Lower leg skin (tissue), 3 donors: ENCODE measurements at regions not wholly inside any gene's neighbourhood (a gene's known extent, or its start where the extent isn't known, plus 50 kb on each side); places are given as distances from the start of the nearest gene placed in this dataset.

ENCODE experiments used
- POLR2A ChIP-seq, 2 donors: fragments of 450-650 bp; IDR thresholded peaks; one replicate each; pipeline ENCODE4 v1.6.1; 2016 to 2017; ENCODE audit warnings: antibody characterized with exemption in 2 of 2, mild to moderate bottlenecking in 1 of 2, moderate library complexity in 1 of 2
- TF ChIP-seq, protein P1 (sequence below), 3 donors: fragments of 450-650 bp; IDR thresholded peaks; one replicate each; pipeline ENCODE4 v1.5.1; 2016; ENCODE audit warnings: antibody characterized with exemption in 3 of 3, mild to moderate bottlenecking in 3 of 3, moderate library complexity in 2 of 3

DNA sequence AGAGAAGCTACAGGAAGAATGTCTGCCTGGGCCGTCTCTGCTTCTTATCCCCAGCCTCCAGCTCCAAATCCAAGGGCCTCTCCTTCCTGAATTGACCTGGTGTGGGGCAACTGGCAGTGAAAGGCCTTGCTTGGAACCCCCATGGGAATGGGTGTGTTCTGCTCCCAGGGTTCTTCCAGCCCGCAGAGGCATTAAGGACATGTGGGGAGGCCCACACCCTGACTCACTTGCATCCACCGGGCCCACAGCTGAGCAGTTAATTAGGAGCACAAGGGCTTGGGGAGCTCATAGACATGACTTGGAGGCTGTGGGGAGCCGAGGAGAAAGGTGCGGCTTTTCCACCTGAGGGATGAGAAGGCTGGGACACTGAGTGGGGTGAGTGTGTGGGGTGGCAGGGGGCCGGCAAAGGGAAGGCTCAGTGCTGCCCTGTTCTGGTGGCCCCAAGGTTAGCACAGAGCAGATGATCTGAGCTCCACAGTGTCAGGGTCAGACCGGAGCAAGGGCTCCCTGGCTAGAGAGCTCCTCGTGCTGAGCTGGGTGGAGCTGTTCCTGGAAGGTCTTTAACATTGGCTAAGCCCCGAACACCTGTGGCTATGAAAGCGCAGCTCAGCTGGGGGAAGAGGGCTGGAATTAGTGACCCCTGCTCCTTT lies 64.5 kb upstream of the NECTIN1 start:
- TF ChIP-seq, protein P1, sequence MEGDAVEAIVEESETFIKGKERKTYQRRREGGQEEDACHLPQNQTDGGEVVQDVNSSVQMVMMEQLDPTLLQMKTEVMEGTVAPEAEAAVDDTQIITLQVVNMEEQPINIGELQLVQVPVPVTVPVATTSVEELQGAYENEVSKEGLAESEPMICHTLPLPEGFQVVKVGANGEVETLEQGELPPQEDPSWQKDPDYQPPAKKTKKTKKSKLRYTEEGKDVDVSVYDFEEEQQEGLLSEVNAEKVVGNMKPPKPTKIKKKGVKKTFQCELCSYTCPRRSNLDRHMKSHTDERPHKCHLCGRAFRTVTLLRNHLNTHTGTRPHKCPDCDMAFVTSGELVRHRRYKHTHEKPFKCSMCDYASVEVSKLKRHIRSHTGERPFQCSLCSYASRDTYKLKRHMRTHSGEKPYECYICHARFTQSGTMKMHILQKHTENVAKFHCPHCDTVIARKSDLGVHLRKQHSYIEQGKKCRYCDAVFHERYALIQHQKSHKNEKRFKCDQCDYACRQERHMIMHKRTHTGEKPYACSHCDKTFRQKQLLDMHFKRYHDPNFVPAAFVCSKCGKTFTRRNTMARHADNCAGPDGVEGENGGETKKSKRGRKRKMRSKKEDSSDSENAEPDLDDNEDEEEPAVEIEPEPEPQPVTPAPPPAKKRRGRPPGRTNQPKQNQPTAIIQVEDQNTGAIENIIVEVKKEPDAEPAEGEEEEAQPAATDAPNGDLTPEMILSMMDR (IDR thresholded peaks at IDR 0.05): no peak
- TF ChIP-seq POLR2A (IDR thresholded peaks at IDR 0.05): no peak
